ENCODE measurements at regions not wholly inside any gene's neighbourhood (a gene's known extent, or its start where the extent isn't known, plus 50 kb on each side); places are given as distances from the start of the nearest gene placed in this dataset.

DNA sequence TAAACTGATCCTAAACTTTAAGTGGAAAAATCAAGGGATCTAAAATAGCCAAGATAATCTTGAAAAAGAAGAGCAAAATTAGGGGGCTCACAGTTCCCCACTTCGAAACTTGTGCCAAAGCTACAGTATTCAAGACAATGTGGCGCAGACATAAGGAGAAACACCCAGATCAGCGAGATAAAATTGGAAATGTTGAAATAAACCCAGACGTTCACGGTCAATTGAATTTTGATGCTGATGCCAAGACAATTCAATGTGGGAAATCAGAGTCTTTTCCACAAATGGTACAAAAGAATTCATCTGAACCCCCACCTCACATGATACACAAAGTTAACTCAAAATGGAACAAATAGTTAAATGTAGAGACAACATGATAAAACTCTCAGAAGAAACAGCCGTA lies 601.6 kb downstream of the BRD1 start:
- DNase-seq (ENCODE audit: insufficient read length, low spot score): no peak
- TF ChIP-seq PAX5 (IDR thresholded peaks at IDR 0.05; ENCODE audit: insufficient read depth, low read length, severe bottlenecking) (no peak), POU2F2 (IDR thresholded peaks at IDR 0.05; ENCODE audit: low read depth, low read length) (no peak), SPI1 (IDR thresholded peaks at IDR 0.05; ENCODE audit: low read depth, low read length) (no peak), POLR2A (IDR thresholded peaks at IDR 0.05; ENCODE audit: low read depth, low read length) (no peak), POLR2AphosphoS5 (IDR thresholded peaks at IDR 0.05; ENCODE audit: low read depth, low read length) (no peak), TAF1 (IDR thresholded peaks at IDR 0.05; ENCODE audit: low read depth, low read length) (no peak)
- FAIRE-seq: no peak

DNA sequence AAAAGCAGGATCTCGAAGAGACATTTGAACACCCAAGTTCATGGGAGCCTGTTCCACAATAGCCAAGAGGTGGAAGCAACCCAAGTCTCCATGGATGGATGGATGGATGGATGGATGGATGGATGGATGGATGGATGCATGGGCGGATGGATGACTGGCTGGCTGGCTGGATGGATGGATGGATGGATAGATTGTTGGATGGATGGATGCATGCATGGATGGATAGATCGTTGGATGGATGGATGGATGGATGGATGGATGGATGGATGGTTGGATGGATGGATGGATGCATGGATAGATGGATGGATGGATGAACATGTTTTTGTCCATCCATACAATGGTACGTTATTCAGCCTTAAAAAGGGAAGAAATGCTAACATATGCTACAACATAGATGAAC lies 603.4 kb downstream of the BRD1 start:
- DNase-seq (ENCODE audit: insufficient read length, low spot score) (no peak), FAIRE-seq (no peak)
- TF ChIP-seq POU2F2 (IDR thresholded peaks at IDR 0.05; ENCODE audit: low read depth, low read length): no peak
- no peak for TF ChIP-seq POLR2AphosphoS5 (IDR thresholded peaks at IDR 0.05; ENCODE audit: low read depth, low read length)
- TF ChIP-seq SPI1 (IDR thresholded peaks at IDR 0.05; ENCODE audit: low read depth, low read length): no peak
- TF ChIP-seq POLR2A (IDR thresholded peaks at IDR 0.05; ENCODE audit: low read depth, low read length): no peak
- no peak for TF ChIP-seq PAX5 (IDR thresholded peaks at IDR 0.05; ENCODE audit: insufficient read depth, low read length, severe bottlenecking)
- TF ChIP-seq TAF1 (IDR thresholded peaks at IDR 0.05; ENCODE audit: low read depth, low read length): no peak

DNA sequence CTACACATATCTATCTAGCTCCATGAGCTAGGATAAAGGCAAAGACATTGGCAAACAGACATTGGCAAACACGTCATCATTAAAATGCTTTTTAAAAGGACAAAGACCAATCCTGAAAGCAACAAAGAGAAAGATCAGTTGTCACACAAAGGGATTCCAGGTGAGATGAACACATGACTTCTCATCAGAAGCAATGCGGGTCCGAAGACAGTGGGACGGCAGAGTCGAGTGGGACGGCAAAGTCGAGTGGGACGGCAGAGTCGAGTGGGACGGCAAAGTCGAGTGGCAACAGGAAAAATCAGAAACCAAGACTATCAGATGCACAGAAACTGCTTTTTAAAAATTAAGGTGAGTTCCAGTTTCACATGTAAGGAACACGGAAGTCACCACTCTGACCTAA lies 609.5 kb downstream of the BRD1 start:
- FAIRE-seq (no peak), DNase-seq (ENCODE audit: insufficient read length, low spot score) (no peak)
- TF ChIP-seq PAX5 (IDR thresholded peaks at IDR 0.05; ENCODE audit: insufficient read depth, low read length, severe bottlenecking): no peak
- TF ChIP-seq SPI1 (IDR thresholded peaks at IDR 0.05; ENCODE audit: low read depth, low read length): no peak
- no peak for TF ChIP-seq TAF1 (IDR thresholded peaks at IDR 0.05; ENCODE audit: low read depth, low read length)
- TF ChIP-seq POLR2AphosphoS5 (IDR thresholded peaks at IDR 0.05; ENCODE audit: low read depth, low read length): no peak
- no peak for TF ChIP-seq POLR2A (IDR thresholded peaks at IDR 0.05; ENCODE audit: low read depth, low read length)
- TF ChIP-seq POU2F2 (IDR thresholded peaks at IDR 0.05; ENCODE audit: low read depth, low read length): no peak

DNA sequence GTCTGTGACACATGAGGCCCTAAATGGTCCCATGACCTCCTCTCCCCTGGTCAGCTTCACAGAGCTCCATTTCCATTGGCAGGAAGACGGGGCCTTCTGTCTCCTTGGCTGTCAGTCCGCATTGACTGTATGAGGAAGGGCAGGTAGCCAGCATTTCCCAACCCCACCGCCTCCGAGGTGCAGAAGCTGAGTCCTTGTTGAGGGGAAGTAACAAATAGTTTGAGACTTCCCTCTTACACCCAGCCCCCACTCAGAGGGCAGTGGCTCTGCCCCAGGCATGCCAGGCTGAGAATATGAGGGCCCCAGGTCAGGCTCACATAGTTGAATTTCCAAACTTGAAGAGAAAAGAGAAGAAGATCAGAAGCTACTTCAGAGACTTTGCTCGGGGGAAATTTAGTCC lies 611.1 kb downstream of the BRD1 start:
- FAIRE-seq: no peak
- TF ChIP-seq PAX5 (IDR thresholded peaks at IDR 0.05; ENCODE audit: insufficient read depth, low read length, severe bottlenecking): no peak
- no peak for TF ChIP-seq TAF1 (IDR thresholded peaks at IDR 0.05; ENCODE audit: low read depth, low read length)
- TF ChIP-seq POLR2AphosphoS5 (IDR thresholded peaks at IDR 0.05; ENCODE audit: low read depth, low read length): no peak
- no peak for TF ChIP-seq SPI1 (IDR thresholded peaks at IDR 0.05; ENCODE audit: low read depth, low read length)
- no peak for TF ChIP-seq POU2F2 (IDR thresholded peaks at IDR 0.05; ENCODE audit: low read depth, low read length)
- TF ChIP-seq POLR2A (IDR thresholded peaks at IDR 0.05; ENCODE audit: low read depth, low read length): no peak
- no peak for DNase-seq (ENCODE audit: insufficient read length, low spot score)

DNA sequence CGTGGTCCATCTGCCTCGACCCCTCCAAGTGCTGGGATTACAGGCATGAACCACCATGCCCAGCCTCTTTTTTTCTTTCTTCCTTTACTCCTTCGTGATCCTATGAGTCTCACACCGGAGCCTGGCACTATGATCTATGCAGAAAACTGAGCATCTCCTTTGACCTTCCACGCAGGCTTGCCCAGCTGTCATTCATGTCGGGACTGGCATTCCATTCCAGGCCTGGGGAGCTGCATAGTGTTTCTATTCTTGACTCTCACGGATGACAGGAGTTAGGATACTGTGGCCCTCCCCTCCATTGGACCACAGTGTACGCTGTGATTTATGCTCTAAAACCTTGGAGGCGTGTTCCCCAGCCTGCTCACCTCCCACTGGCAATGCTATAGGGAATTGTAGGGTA lies 611.8 kb downstream of the BRD1 start:
- FAIRE-seq (no peak), DNase-seq (ENCODE audit: insufficient read length, low spot score) (no peak)
- TF ChIP-seq TAF1 (IDR thresholded peaks at IDR 0.05; ENCODE audit: low read depth, low read length) (no peak), POU2F2 (IDR thresholded peaks at IDR 0.05; ENCODE audit: low read depth, low read length) (no peak), SPI1 (IDR thresholded peaks at IDR 0.05; ENCODE audit: low read depth, low read length) (no peak), POLR2AphosphoS5 (IDR thresholded peaks at IDR 0.05; ENCODE audit: low read depth, low read length) (no peak), PAX5 (IDR thresholded peaks at IDR 0.05; ENCODE audit: insufficient read depth, low read length, severe bottlenecking) (no peak), POLR2A (IDR thresholded peaks at IDR 0.05; ENCODE audit: low read depth, low read length) (no peak)

DNA sequence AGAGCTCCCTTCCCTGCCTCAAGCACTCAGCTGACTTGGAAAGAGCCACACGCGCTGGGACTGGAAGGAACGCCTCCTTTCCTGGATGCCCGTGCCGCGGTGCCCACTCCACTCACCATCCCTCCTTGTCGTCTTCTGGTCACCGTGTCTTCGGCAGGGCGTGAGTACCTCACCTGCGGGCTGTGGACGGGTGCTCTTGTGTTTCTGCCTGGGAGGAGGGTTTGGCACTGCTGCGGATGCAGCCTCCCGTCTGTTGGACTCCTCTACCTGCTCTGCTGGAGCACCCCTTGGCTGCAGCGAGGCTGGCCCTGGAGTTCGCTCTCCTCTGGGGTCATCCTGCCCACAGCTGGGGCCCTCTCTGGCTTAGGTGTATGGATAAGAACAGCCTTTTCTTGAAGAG lies 612.7 kb downstream of the BRD1 start:
- FAIRE-seq (no peak), DNase-seq (ENCODE audit: insufficient read length, low spot score) (no peak)
- TF ChIP-seq POLR2AphosphoS5 (IDR thresholded peaks at IDR 0.05; ENCODE audit: low read depth, low read length) (no peak), SPI1 (IDR thresholded peaks at IDR 0.05; ENCODE audit: low read depth, low read length) (no peak), PAX5 (IDR thresholded peaks at IDR 0.05; ENCODE audit: insufficient read depth, low read length, severe bottlenecking) (no peak), POLR2A (IDR thresholded peaks at IDR 0.05; ENCODE audit: low read depth, low read length) (no peak), POU2F2 (IDR thresholded peaks at IDR 0.05; ENCODE audit: low read depth, low read length) (no peak), TAF1 (IDR thresholded peaks at IDR 0.05; ENCODE audit: low read depth, low read length) (no peak)

DNA sequence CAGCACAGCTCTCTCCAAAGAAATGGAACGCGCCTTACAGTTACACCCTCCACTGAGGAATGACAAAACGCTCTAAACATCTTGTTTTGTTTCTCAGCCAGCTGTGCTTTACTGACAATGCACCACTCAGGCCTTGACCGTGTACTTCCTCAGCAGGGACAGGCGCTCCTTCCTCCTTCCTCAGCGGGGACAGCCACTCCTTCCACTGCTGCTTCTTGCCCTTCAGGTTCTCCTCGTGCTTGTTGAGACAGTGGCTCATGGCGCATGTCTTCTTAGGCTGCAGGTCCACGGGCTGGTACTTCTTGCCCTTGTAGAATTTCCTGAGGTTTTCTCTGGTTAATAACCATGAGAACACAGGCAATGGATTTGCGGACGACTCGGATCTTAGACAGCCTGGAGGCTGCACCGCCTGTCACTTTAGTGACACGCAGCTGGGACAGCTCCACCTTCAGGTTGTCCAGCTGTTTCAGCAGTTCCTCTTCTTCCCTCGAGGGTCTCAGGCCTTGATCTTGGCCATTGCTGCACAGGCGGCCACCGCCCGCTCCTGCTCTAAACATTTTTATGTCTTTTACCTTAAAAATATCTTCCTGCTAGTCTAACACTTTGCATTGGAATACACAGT lies 613.8 kb downstream of the BRD1 start:
- TF ChIP-seq POLR2A (IDR thresholded peaks at IDR 0.05; ENCODE audit: low read depth, low read length) (no peak), SPI1 (IDR thresholded peaks at IDR 0.05; ENCODE audit: low read depth, low read length) (no peak), POU2F2 (IDR thresholded peaks at IDR 0.05; ENCODE audit: low read depth, low read length) (no peak), TAF1 (IDR thresholded peaks at IDR 0.05; ENCODE audit: low read depth, low read length) (no peak), PAX5 (IDR thresholded peaks at IDR 0.05; ENCODE audit: insufficient read depth, low read length, severe bottlenecking) (no peak)
- FAIRE-seq (no peak), DNase-seq (ENCODE audit: insufficient read length, low spot score) (no peak)

DNA sequence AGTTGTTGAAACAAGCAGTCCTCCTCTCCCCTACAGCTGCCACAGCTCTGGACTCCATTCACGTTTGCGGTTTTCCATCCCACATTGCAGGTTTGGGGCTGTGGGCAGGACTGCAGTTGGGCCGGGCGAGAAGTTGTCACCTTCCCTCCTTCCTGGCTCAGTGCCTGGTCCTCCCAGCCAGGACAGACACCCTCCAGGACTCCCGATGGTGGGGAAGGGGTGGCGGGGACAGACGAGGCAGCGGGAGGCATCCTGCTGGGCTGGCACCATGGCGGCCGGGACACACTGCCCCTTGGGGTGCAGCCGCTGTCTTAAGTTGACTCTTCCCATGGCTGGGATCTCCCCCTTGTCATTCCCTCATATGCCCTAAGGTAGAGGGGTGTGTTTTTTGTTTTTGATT lies 615.2 kb downstream of the BRD1 start:
- DNase-seq (ENCODE audit: insufficient read length, low spot score): no peak
- no peak for FAIRE-seq
- no peak for TF ChIP-seq POLR2A (IDR thresholded peaks at IDR 0.05; ENCODE audit: low read depth, low read length)
- TF ChIP-seq TAF1 (IDR thresholded peaks at IDR 0.05; ENCODE audit: low read depth, low read length): no peak
- TF ChIP-seq POU2F2 (IDR thresholded peaks at IDR 0.05; ENCODE audit: low read depth, low read length): no peak
- TF ChIP-seq POLR2AphosphoS5 (IDR thresholded peaks at IDR 0.05; ENCODE audit: low read depth, low read length): no peak
- no peak for TF ChIP-seq PAX5 (IDR thresholded peaks at IDR 0.05; ENCODE audit: insufficient read depth, low read length, severe bottlenecking)
- no peak for TF ChIP-seq SPI1 (IDR thresholded peaks at IDR 0.05; ENCODE audit: low read depth, low read length)

DNA sequence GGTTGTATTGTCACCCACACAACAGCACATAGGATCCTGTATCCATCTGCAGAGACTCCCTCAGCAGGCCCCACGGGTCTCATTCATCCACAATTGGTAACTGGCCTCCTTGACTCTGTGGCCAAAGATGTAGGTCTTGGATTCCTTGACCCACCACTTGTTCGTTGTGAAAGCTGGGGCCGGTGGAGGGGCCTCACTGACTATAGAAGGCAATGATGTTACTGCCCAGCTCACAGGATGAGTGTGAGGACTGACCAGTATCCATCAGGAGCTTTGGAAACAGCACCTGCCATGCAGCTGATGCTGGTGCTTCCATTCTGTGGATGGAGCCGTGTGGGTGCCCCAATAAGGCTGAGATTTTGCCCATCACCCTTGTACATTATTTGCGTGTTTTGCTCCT lies 615.7 kb downstream of the BRD1 start:
- FAIRE-seq: no peak
- DNase-seq (ENCODE audit: insufficient read length, low spot score): no peak
- TF ChIP-seq SPI1 (IDR thresholded peaks at IDR 0.05; ENCODE audit: low read depth, low read length) (no peak), TAF1 (IDR thresholded peaks at IDR 0.05; ENCODE audit: low read depth, low read length) (no peak), POLR2AphosphoS5 (IDR thresholded peaks at IDR 0.05; ENCODE audit: low read depth, low read length) (no peak)

DNA sequence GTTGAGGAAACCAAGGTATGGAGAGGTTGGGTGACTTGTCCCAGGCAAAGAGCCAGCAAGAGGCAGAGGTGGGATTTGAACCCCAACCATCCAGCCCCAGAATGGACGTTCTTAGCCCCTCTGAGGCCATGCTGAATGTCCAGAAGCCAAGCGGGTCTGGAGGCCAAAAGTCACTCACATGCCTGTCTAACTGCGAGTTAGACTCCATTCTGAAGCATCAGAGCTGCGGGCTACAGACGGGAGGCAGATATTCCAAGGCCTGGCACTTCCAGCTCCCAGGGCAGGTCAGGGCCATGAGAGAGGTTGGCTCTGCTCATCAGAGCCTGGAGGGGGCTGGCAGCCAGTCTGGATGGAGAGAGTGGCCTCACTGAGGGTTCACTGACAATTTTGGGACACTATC lies 616.5 kb downstream of the BRD1 start:
- no peak for DNase-seq (ENCODE audit: insufficient read length, low spot score)
- TF ChIP-seq POLR2A (IDR thresholded peaks at IDR 0.05; ENCODE audit: low read depth, low read length): no peak
- no peak for TF ChIP-seq SPI1 (IDR thresholded peaks at IDR 0.05; ENCODE audit: low read depth, low read length)
- TF ChIP-seq TAF1 (IDR thresholded peaks at IDR 0.05; ENCODE audit: low read depth, low read length): no peak
- no peak for TF ChIP-seq POU2F2 (IDR thresholded peaks at IDR 0.05; ENCODE audit: low read depth, low read length)
- no peak for TF ChIP-seq PAX5 (IDR thresholded peaks at IDR 0.05; ENCODE audit: insufficient read depth, low read length, severe bottlenecking)
- TF ChIP-seq POLR2AphosphoS5 (IDR thresholded peaks at IDR 0.05; ENCODE audit: low read depth, low read length): no peak
- FAIRE-seq: no peak

All from GM12891 (cell line).